ENCODE measurements at regions not wholly inside any gene's neighbourhood (a gene's known extent, or its start where the extent isn't known, plus 50 kb on each side); places are given as distances from the start of the nearest gene placed in this dataset.

DNA sequence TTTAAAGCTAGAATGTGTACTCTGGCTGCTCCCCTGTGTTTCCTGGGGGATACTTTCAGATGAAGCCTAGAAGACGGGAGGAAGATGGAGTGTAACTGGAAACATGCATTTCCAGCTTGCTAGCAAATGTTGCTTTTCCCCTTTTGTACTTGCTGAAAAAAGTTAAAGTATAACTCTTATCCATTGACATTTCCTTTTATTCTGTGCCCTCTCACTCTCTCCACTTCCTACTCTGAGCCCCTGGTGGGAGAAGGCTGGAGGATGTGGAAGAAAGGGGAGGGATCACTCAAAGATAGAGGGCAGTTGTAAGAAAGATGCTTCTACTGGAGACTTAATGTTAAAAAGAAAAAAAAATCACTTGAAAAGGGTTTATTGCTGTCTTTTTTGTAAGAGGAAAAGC, 396.5 kb downstream of the DTHD1 start:
- H3K27me3 ChIP-seq = no peaks in the 10 kb centered on the region
- no peak overlapping the region for H3K27ac ChIP-seq
- TF ChIP-seq CTCF (IDR thresholded peaks at IDR 0.05) = no peak
- no peaks in the 10 kb centered on the region for H3K4me1 ChIP-seq
- intact Hi-C loops (cut with DNase I; ENCODE audit: low total_unique reads) = no loop called here
- H3K36me3 ChIP-seq = no peaks in the 10 kb centered on the region
- no peak overlapping the region for H3K4me3 ChIP-seq
- no peak for DNase-seq
- H3K9me3 ChIP-seq = no peaks in the 10 kb centered on the region

GRCh38 chr4:36687681-36688080, 406.3 kb downstream of the DTHD1 start:
- no peak for TF ChIP-seq CTCF (IDR thresholded peaks at IDR 0.05)
- H3K4me3 ChIP-seq = no peak overlapping the region
- intact Hi-C loops (cut with DNase I; ENCODE audit: low total_unique reads) = no loop called here
- no peaks in the 10 kb centered on the region for H3K9me3 ChIP-seq
- H3K27me3 ChIP-seq = no peaks in the 10 kb centered on the region
- no peaks in the 10 kb centered on the region for H3K4me1 ChIP-seq
- no peak overlapping the region for H3K27ac ChIP-seq
- no peaks in the 10 kb centered on the region for H3K36me3 ChIP-seq
- no peak for DNase-seq

DNA sequence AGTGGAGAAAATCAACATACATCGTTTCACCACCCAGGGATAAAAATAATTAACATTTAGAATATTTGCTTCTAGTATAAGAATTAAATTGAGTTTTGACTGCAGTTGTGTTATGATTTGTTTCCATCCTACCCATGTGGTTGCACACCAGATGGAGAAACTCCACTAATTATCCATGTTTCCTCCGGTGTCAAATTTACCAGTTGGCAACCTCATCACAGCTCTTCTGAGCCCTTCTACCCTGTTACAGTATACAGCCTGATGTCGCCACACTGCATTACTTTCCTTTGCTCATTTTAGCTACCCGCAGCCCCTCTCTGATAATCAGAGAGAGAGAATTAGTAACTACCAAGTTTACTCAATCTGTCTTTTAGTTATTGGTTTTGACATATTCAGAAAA, 411.2 kb downstream of the DTHD1 start:
- Histone ChIP-seq H3K27ac (no peak overlapping the region), H3K4me3 (no peak overlapping the region), H3K4me1 (no peaks in the 10 kb centered on the region), H3K27me3 (no peaks in the 10 kb centered on the region), H3K9me3 (no peaks in the 10 kb centered on the region), H3K36me3 (no peaks in the 10 kb centered on the region)
- intact Hi-C loops (cut with DNase I; ENCODE audit: low total_unique reads) = no loop called here
- DNase-seq = no peak
- TF ChIP-seq CTCF (IDR thresholded peaks at IDR 0.05) = no peak

GRCh38 chr4:36702245-36702644, 420.8 kb downstream of the DTHD1 start:
- Histone ChIP-seq H3K4me1 (no peaks in the 10 kb centered on the region), H3K27ac (no peak overlapping the region), H3K4me3 (no peak overlapping the region), H3K36me3 (no peaks in the 10 kb centered on the region), H3K27me3 (no peaks in the 10 kb centered on the region), H3K9me3 (no peaks in the 10 kb centered on the region)
- intact Hi-C loops (cut with DNase I; ENCODE audit: low total_unique reads) = no loop called here
- DNase-seq = no peak
- TF ChIP-seq CTCF (IDR thresholded peaks at IDR 0.05) = no peak

DNA sequence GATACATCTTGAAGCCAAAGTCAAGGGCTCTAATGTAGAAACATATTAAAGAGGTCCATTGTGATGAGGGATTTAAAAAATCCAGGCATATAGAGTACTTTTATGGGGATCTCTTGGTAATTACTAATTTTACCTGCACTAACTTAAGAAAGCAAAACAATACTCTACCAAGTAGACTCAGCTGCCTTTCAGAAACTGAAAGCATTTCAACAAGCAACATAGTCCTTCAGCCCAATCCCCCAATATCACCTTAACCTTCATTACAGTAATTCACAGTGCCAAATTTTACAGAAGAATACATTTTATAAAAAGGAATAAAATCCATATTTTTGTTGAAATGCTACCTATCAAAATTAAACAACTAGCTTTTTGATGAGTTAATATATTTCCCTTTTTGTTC, 422.9 kb downstream of the DTHD1 start:
- H3K4me1 ChIP-seq = no peaks in the 10 kb centered on the region
- no peak for TF ChIP-seq CTCF (IDR thresholded peaks at IDR 0.05)
- no peaks in the 10 kb centered on the region for H3K9me3 ChIP-seq
- H3K27me3 ChIP-seq = no peaks in the 10 kb centered on the region
- no peak overlapping the region for H3K27ac ChIP-seq
- intact Hi-C loops (cut with DNase I; ENCODE audit: low total_unique reads) = no loop called here
- H3K4me3 ChIP-seq = no peak overlapping the region
- DNase-seq = no peak
- H3K36me3 ChIP-seq = no peaks in the 10 kb centered on the region

DNA sequence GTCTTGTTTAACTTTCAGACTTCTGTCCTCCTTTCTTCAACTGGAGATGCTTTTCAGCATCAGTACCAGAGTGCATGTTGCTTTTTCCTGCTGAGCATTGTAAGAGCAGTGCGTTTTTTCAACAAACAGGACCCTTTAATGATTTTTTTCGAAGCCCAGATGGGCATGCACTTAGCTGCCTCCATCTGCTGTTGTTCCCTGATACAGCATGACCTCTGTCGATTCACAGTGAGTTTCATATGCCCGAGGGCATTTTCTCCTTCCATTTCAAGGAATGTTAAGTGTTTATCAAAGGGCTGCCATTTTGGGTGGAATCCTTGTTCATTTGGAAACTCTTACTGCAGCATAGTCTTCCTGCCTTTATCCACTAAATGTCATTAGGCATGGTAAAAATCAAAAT, 428.6 kb downstream of the DTHD1 start:
- Histone ChIP-seq H3K27me3 (no peaks in the 10 kb centered on the region), H3K4me1 (no peaks in the 10 kb centered on the region), H3K9me3 (no peaks in the 10 kb centered on the region), H3K4me3 (no peak overlapping the region), H3K36me3 (no peaks in the 10 kb centered on the region), H3K27ac (no peak overlapping the region)
- intact Hi-C loops (cut with DNase I; ENCODE audit: low total_unique reads) = no loop called here
- TF ChIP-seq CTCF (IDR thresholded peaks at IDR 0.05) = no peak
- DNase-seq = no peak
